Hepatocyte (in vitro differentiated cells): ENCODE measurements at regions not wholly inside any gene's neighbourhood (a gene's known extent, or its start where the extent isn't known, plus 50 kb on each side); places are given as distances from the start of the nearest gene placed in this dataset.
"Not testable (repeated sequence)": the region's sequence is repeated elsewhere in the genome, so short reads cannot be mapped to it uniquely, and the experiment has no call there.

Source experiments
- DNase-seq: peaks from one replicate; pipeline ENCODE4 v3.0.0-alpha.2; 2016; ENCODE audit warnings: low spot score
- H2AFZ ChIP-seq: fragments of 200-600 bp; sonication (generic); 2 replicates; pipeline ENCODE4 v1.6.0; 2016; ENCODE audit warnings: antibody characterized with exemption, mild to moderate bottlenecking
- H3K27ac ChIP-seq: fragments of 200-600 bp; sonication (generic); 2 replicates; pipeline ENCODE4 v1.5.1; 2016; ENCODE audit warnings: mild to moderate bottlenecking
- H3K27me3 ChIP-seq: fragments of 200-600 bp; sonication (generic); 2 replicates; pipeline ENCODE4 v1.6.1; 2016
- H3K36me3 ChIP-seq: fragments of 200-600 bp; sonication (generic); replicated peaks from 2 replicates; pipeline ENCODE4 v1.5.1; 2016; ENCODE audit warnings: low read depth; ENCODE audit not compliant: insufficient read depth
- H3K4me1 ChIP-seq: fragments of 200-600 bp; sonication (generic); 2 replicates; pipeline ENCODE4 v1.5.1; 2016; ENCODE audit warnings: mild to moderate bottlenecking, moderate library complexity; ENCODE audit not compliant: insufficient read depth
- H3K4me2 ChIP-seq: fragments of 200-600 bp; sonication (generic); 2 replicates; pipeline ENCODE4 v1.6.0; 2016
- H3K4me3 ChIP-seq: fragments of 200-600 bp; sonication (generic); 2 replicates; pipeline ENCODE4 v1.5.1; 2016; ENCODE audit warnings: mild to moderate bottlenecking
- H3K79me2 ChIP-seq: fragments of 200-600 bp; sonication (generic); 2 replicates; pipeline ENCODE4 v1.6.0; 2017; ENCODE audit warnings: mild to moderate bottlenecking
- H3K9me2 ChIP-seq: fragments of 200-600 bp; sonication (generic); replicated peaks from 2 replicates; pipeline ENCODE4 v1.6.0; 2017; ENCODE audit warnings: mild to moderate bottlenecking; ENCODE audit not compliant: insufficient read depth
- H3K9me3 ChIP-seq: fragments of 200-600 bp; sonication (generic); 2 replicates; pipeline ENCODE4 v1.5.1; 2016; ENCODE audit warnings: low read depth, mild to moderate bottlenecking
- H4K20me1 ChIP-seq: fragments of 200-600 bp; sonication (generic); 2 replicates; pipeline ENCODE4 v1.6.0; 2016; ENCODE audit warnings: mild to moderate bottlenecking; ENCODE audit not compliant: insufficient read depth, poor library complexity, severe bottlenecking
- CTCF ChIP-seq: fragments of 200-600 bp; sonication (generic); IDR thresholded peaks from 2 replicates; pipeline ENCODE4 v1.5.1; 2016; ENCODE audit warnings: antibody characterized with exemption, mild to moderate bottlenecking; ENCODE audit not compliant: poor library complexity
- EZH2 ChIP-seq: fragments of 200-600 bp; sonication (generic); IDR thresholded peaks from 2 replicates; pipeline ENCODE4 v1.6.1; 2016; ENCODE audit warnings: antibody characterized with exemption, mild to moderate bottlenecking, borderline replicate concordance
- EZH2phosphoT487 ChIP-seq: fragments of 200-600 bp; sonication (generic); IDR thresholded peaks from one replicate; pipeline ENCODE4 v1.6.1; 2018; ENCODE audit warnings: antibody characterized with exemption, mild to moderate bottlenecking, low read depth, moderate library complexity; ENCODE audit not compliant: unreplicated experiment, severe bottlenecking
- WGBS: methylation state at CpG from one replicate; pipeline ENCODE4 v1.1.6; 2016; ENCODE audit warnings: low lambda C conversion rate; ENCODE audit errors: missing lambda C conversion rate; 5-methylcytosine and 5-hydroxymethylcytosine counted together

GRCh38 chr12:67046062-67046461, 223.1 kb upstream of the CAND1 start:
- Histone ChIP-seq H3K36me3 (no peaks in the 10 kb centered on the region), H2AFZ (no peak overlapping the region), H4K20me1 (no peaks in the 10 kb centered on the region), H3K27me3 (no peaks in the 10 kb centered on the region), H3K79me2 (peaks cover 3% of the 10 kb centered on the region), H3K4me1 (peaks cover 9% of the 10 kb centered on the region), H3K4me3 (no peak overlapping the region), H3K4me2 (no peak overlapping the region), H3K9me2 (no peaks in the 10 kb centered on the region), H3K9me3 (no peaks in the 10 kb centered on the region), H3K27ac (no peak overlapping the region)
- DNase-seq: no peak
- WGBS: 74% methylated on average over 4 of the region's 4 CpGs
- TF ChIP-seq EZH2phosphoT487: no peak
- TF ChIP-seq CTCF: no peak
- no peak for TF ChIP-seq EZH2

GRCh38 chr12:67047634-67048033, 221.5 kb upstream of the CAND1 start:
- Histone ChIP-seq H3K4me2 (no peak overlapping the region), H4K20me1 (no peaks in the 10 kb centered on the region), H2AFZ (no peak overlapping the region), H3K9me3 (no peaks in the 10 kb centered on the region), H3K27ac (no peak overlapping the region), H3K4me1 (peaks cover 9% of the 10 kb centered on the region), H3K79me2 (peaks cover 3% of the 10 kb centered on the region), H3K36me3 (no peaks in the 10 kb centered on the region), H3K9me2 (no peaks in the 10 kb centered on the region), H3K4me3 (no peak overlapping the region), H3K27me3 (no peaks in the 10 kb centered on the region)
- no peak for DNase-seq
- TF ChIP-seq EZH2: no peak
- no peak for TF ChIP-seq EZH2phosphoT487
- no peak for TF ChIP-seq CTCF
- WGBS: 83% methylated on average over 2 of the region's 2 CpGs

- peaks cover 3% of the 10 kb centered on the region for H3K4me1 ChIP-seq
- H3K27me3 ChIP-seq: no peaks in the 10 kb centered on the region
- H2AFZ ChIP-seq: no peak overlapping the region
- TF ChIP-seq CTCF: no peak
- TF ChIP-seq EZH2: no peak
- TF ChIP-seq EZH2phosphoT487: no peak
- no peaks in the 10 kb centered on the region for H4K20me1 ChIP-seq
- H3K36me3 ChIP-seq: no peaks in the 10 kb centered on the region
- DNase-seq: no peak
- peaks cover 3% of the 10 kb centered on the region for H3K79me2 ChIP-seq
- H3K9me3 ChIP-seq: no peaks in the 10 kb centered on the region
- 87% methylated on average over 5 of the region's 5 CpGs for WGBS
- H3K4me2 ChIP-seq: no peak overlapping the region
- H3K9me2 ChIP-seq: no peaks in the 10 kb centered on the region
- no peak overlapping the region for H3K4me3 ChIP-seq
- H3K27ac ChIP-seq: no peak overlapping the region
These were observed 220.8 kb upstream of the CAND1 start for GRCh38 chr12:67048371-67048770.

GRCh38 chr12:67049199-67049598, 220.0 kb upstream of the CAND1 start:
- not testable (repeated sequence) for H3K36me3 ChIP-seq, H2AFZ ChIP-seq, H4K20me1 ChIP-seq, H3K4me2 ChIP-seq, H3K4me3 ChIP-seq, H3K9me3 ChIP-seq, H3K79me2 ChIP-seq, H3K27me3 ChIP-seq, H3K4me1 ChIP-seq, DNase-seq, H3K9me2 ChIP-seq, H3K27ac ChIP-seq
- 75% methylated on average over 4 of the region's 4 CpGs for WGBS
